MM.1S (cell line): ENCODE measurements at regions not wholly inside any gene's neighbourhood (a gene's known extent, or its start where the extent isn't known, plus 50 kb on each side); places are given as distances from the start of the nearest gene placed in this dataset.

ENCODE experiments used
- DNase-seq: peaks from one replicate; pipeline ENCODE4 v3.0.0-alpha.2; 2015
- H2AFZ ChIP-seq: fragments of 300-600 bp; sonication (generic); 2 replicates; pipeline ENCODE4 v1.6.0; 2016; ENCODE audit warnings: antibody characterized with exemption, low read length
- H3F3A ChIP-seq: fragments of 300-600 bp; sonication (generic); 2 replicates; pipeline ENCODE4 v1.6.1; 2016; ENCODE audit warnings: mild to moderate bottlenecking, antibody characterized with exemption, low read length, moderate library complexity, mixed read lengths; ENCODE audit not compliant: insufficient read depth
- H3K27ac ChIP-seq: fragments of 300-600 bp; sonication (generic); 2 replicates; pipeline ENCODE4 v1.5.1; 2016; ENCODE audit warnings: mild to moderate bottlenecking, low read length
- H3K27me3 ChIP-seq: fragments of 300-600 bp; sonication (generic); replicated peaks from 2 replicates; pipeline ENCODE4 v1.6.0; 2016; ENCODE audit warnings: low read length; ENCODE audit not compliant: insufficient read depth
- H3K36me3 ChIP-seq: fragments of 300-600 bp; sonication (generic); replicated peaks from 2 replicates; pipeline ENCODE4 v1.6.1; 2016; ENCODE audit warnings: mild to moderate bottlenecking, low read length, mixed read lengths; ENCODE audit not compliant: insufficient read depth
- H3K4me1 ChIP-seq: fragments of 300-600 bp; sonication (generic); 2 replicates; pipeline ENCODE4 v1.6.1; 2016; ENCODE audit warnings: low read length, mixed read lengths
- H3K4me2 ChIP-seq: fragments of 300-600 bp; sonication (generic); 2 replicates; pipeline ENCODE4 v1.6.0; 2016; ENCODE audit warnings: low read depth, low read length
- H3K4me3 ChIP-seq: fragments of 300-600 bp; sonication (generic); 2 replicates; pipeline ENCODE4 v1.5.1; 2016; ENCODE audit warnings: low read length, mixed read lengths
- H3K79me2 ChIP-seq: fragments of 300-600 bp; sonication (generic); 2 replicates; pipeline ENCODE4 v1.6.1; 2016; ENCODE audit warnings: mixed run types, low read length, mixed read lengths
- H3K9ac ChIP-seq: fragments of 300-600 bp; sonication (generic); 2 replicates; pipeline ENCODE4 v1.6.1; 2016; ENCODE audit warnings: low read length, mixed read lengths
- H3K9me2 ChIP-seq: fragments of 300-600 bp; sonication (generic); replicated peaks from 2 replicates; pipeline ENCODE4 v1.6.1; 2016; ENCODE audit warnings: mild to moderate bottlenecking, low read length, mixed read lengths; ENCODE audit not compliant: insufficient read depth
- H3K9me3 ChIP-seq: fragments of 300-600 bp; sonication (generic); replicated peaks from 2 replicates; pipeline ENCODE4 v1.6.1; 2016; ENCODE audit warnings: mild to moderate bottlenecking, low read length, mixed read lengths; ENCODE audit not compliant: insufficient read depth
- H4K20me1 ChIP-seq: fragments of 300-600 bp; sonication (generic); 2 replicates; pipeline ENCODE4 v1.6.1; 2016; ENCODE audit warnings: mild to moderate bottlenecking, low read length, moderate library complexity, mixed read lengths; ENCODE audit not compliant: insufficient read depth
- CTCF ChIP-seq: fragments of 300-600 bp; sonication (generic); IDR thresholded peaks from 2 replicates; pipeline ENCODE4 v1.5.1; 2016; ENCODE audit warnings: antibody characterized with exemption, low read length, mixed read lengths
- EZH2 ChIP-seq: fragments of 300-600 bp; sonication (generic); optimal IDR thresholded peaks from 2 replicates; pipeline ENCODE3; 2017; ENCODE audit warnings: low read depth, mild to moderate bottlenecking, antibody characterized with exemption, low read length, mixed read lengths
- EZH2phosphoT487 ChIP-seq: fragments of 300-600 bp; sonication (generic); IDR thresholded peaks from 2 replicates; pipeline ENCODE4 v1.6.1; 2018; ENCODE audit warnings: antibody characterized with exemption, low read length

- Histone ChIP-seq H3K4me2 (no peak overlapping the region), H2AFZ (no peak overlapping the region), H3K27me3 (no peaks in the 10 kb centered on the region), H3K79me2 (no peaks in the 10 kb centered on the region), H4K20me1 (no peaks in the 10 kb centered on the region), H3K9me2 (no peaks in the 10 kb centered on the region), H3K4me3 (no peak overlapping the region), H3F3A (no peaks in the 10 kb centered on the region), H3K36me3 (no peaks in the 10 kb centered on the region), H3K9me3 (no peaks in the 10 kb centered on the region), H3K4me1 (no peaks in the 10 kb centered on the region), H3K9ac (no peak overlapping the region), H3K27ac (no peak overlapping the region)
- DNase-seq: no peak
- TF ChIP-seq CTCF: no peak
- no peak for TF ChIP-seq EZH2
- no peak for TF ChIP-seq EZH2phosphoT487
These were observed 420.8 kb downstream of the HGF start for GRCh38 chr7:81349044-81349443.

GRCh38 chr7:81339946-81340345 lies 421.1 kb upstream of the SEMA3C start:
- H3K9me3 ChIP-seq: no peaks in the 10 kb centered on the region
- DNase-seq: no peak
- H3K9me2 ChIP-seq: no peaks in the 10 kb centered on the region
- H4K20me1 ChIP-seq: no peaks in the 10 kb centered on the region
- no peak overlapping the region for H2AFZ ChIP-seq
- no peaks in the 10 kb centered on the region for H3K4me1 ChIP-seq
- H3K79me2 ChIP-seq: no peaks in the 10 kb centered on the region
- no peak overlapping the region for H3K27ac ChIP-seq
- TF ChIP-seq EZH2: no peak
- TF ChIP-seq CTCF: no peak
- no peak for TF ChIP-seq EZH2phosphoT487
- no peaks in the 10 kb centered on the region for H3K36me3 ChIP-seq
- H3K4me2 ChIP-seq: no peak overlapping the region
- no peak overlapping the region for H3K4me3 ChIP-seq
- H3F3A ChIP-seq: no peaks in the 10 kb centered on the region
- H3K9ac ChIP-seq: no peak overlapping the region
- no peaks in the 10 kb centered on the region for H3K27me3 ChIP-seq

- no peaks in the 10 kb centered on the region for H3F3A ChIP-seq
- no peak for TF ChIP-seq CTCF
- no peak for TF ChIP-seq EZH2phosphoT487
- no peak for TF ChIP-seq EZH2
These were observed 414.7 kb upstream of the SEMA3C start for GRCh38 chr7:81333536-81333935.

More at GRCh38 chr7:81333536-81333935, 414.7 kb upstream of the SEMA3C start:
- Histone ChIP-seq H2AFZ (no peak overlapping the region), H3K4me1 (no peaks in the 10 kb centered on the region), H3K27ac (no peak overlapping the region), H4K20me1 (no peaks in the 10 kb centered on the region), H3K9me2 (no peaks in the 10 kb centered on the region), H3K27me3 (no peaks in the 10 kb centered on the region), H3K9me3 (no peaks in the 10 kb centered on the region), H3K79me2 (no peaks in the 10 kb centered on the region), H3K4me3 (no peak overlapping the region), H3K36me3 (no peaks in the 10 kb centered on the region), H3K4me2 (no peak overlapping the region), H3K9ac (no peak overlapping the region)
- DNase-seq: no peak
